Neural cell (in vitro differentiated cells): ENCODE measurements at regions not wholly inside any gene's neighbourhood (a gene's known extent, or its start where the extent isn't known, plus 50 kb on each side); places are given as distances from the start of the nearest gene placed in this dataset.

Source experiments
- H2AFZ ChIP-seq: fragments of 200-600, 300-800 bp; sonication (generic), shearing (Covaris generic); 2 replicates; pipeline ENCODE4 v1.6.0; 2014; ENCODE audit warnings: low read depth, mild to moderate bottlenecking, antibody characterized with exemption, low read length, moderate library complexity
- H3F3A ChIP-seq: fragments of 200-600 bp; shearing (Covaris generic); 2 replicates; pipeline ENCODE4 v1.6.1; 2016; ENCODE audit warnings: mild to moderate bottlenecking, moderate library complexity, mixed read lengths, antibody characterized with exemption, low read length; ENCODE audit not compliant: insufficient read depth, poor library complexity, severe bottlenecking
- H3K27ac ChIP-seq: fragments of 200-600, 300-800 bp; sonication (generic), shearing (Covaris generic); 2 replicates; pipeline ENCODE4 v1.5.1; 2014; ENCODE audit warnings: mild to moderate bottlenecking, low read length, moderate library complexity
- H3K27me3 ChIP-seq: fragments of 300-800, 200-600 bp; sonication (generic), shearing (Covaris generic); 2 replicates; pipeline ENCODE4 v1.6.0; 2014; ENCODE audit warnings: mild to moderate bottlenecking, low read depth, low read length, moderate library complexity; ENCODE audit not compliant: insufficient read depth
- H3K36me3 ChIP-seq: fragments of 300-800, 200-600 bp; sonication (generic), shearing (Covaris generic); 2 replicates; pipeline ENCODE4 v1.5.1; 2014; ENCODE audit warnings: mild to moderate bottlenecking, antibody characterized with exemption, low read length, moderate library complexity; ENCODE audit not compliant: insufficient read depth
- H3K4me2 ChIP-seq: fragments of 300-800, 200-600 bp; sonication (generic), shearing (Covaris generic); 2 replicates; pipeline ENCODE4 v1.6.0; 2014; ENCODE audit warnings: mild to moderate bottlenecking, low read length
- H3K4me3 ChIP-seq: fragments of 300-800, 200-600 bp; sonication (generic), shearing (Covaris generic); 2 replicates; pipeline ENCODE4 v1.5.1; 2014; ENCODE audit warnings: mild to moderate bottlenecking, low read length, moderate library complexity
- H3K79me2 ChIP-seq: fragments of 200-600 bp; shearing (Covaris generic); replicated peaks from 2 replicates; pipeline ENCODE4 v1.6.0; 2014; ENCODE audit warnings: mild to moderate bottlenecking, low read length, moderate library complexity; ENCODE audit not compliant: insufficient read depth
- H3K9ac ChIP-seq: fragments of 300-800, 200-600 bp; sonication (generic), shearing (Covaris generic); 2 replicates; pipeline ENCODE4 v1.6.1; 2016; ENCODE audit warnings: mild to moderate bottlenecking, low read length, mixed read lengths
- H3K9me2 ChIP-seq: fragments of 200-600 bp; shearing (Covaris generic); 2 replicates; pipeline ENCODE4 v1.6.1; 2016; ENCODE audit warnings: mild to moderate bottlenecking, low read length, mixed read lengths; ENCODE audit not compliant: insufficient read depth
- H3K9me3 ChIP-seq: fragments of 200-600, 300-800 bp; sonication (generic), shearing (Covaris generic); 2 replicates; pipeline ENCODE4 v1.6.1; 2016; ENCODE audit warnings: mild to moderate bottlenecking, mixed run types, low read length, moderate library complexity, mixed read lengths
- H4K20me1 ChIP-seq: fragments of 200-600 bp; shearing (Covaris generic); 2 replicates; pipeline ENCODE4 v1.6.1; 2016; ENCODE audit warnings: mild to moderate bottlenecking, mixed run types; ENCODE audit not compliant: insufficient read depth
- EP300 ChIP-seq: fragments of 450-650 bp; conservative IDR thresholded peaks from 2 replicates; pipeline ENCODE4 v1.6.1; 2014; ENCODE audit warnings: antibody characterized with exemption, mild to moderate bottlenecking, moderate library complexity; ENCODE audit not compliant: poor library complexity, severe bottlenecking
- EZH2 ChIP-seq: fragments of 200-600, 300-800 bp; shearing (Covaris generic), sonication (generic); IDR thresholded peaks from 2 replicates; pipeline ENCODE4 v1.6.1; 2014; ENCODE audit warnings: antibody characterized with exemption, low read length, borderline replicate concordance, mild to moderate bottlenecking; ENCODE audit not compliant: insufficient read depth, poor library complexity, severe bottlenecking
- MXI1 ChIP-seq: fragments of 450-650 bp; conservative IDR thresholded peaks from 2 replicates; pipeline ENCODE4 v1.6.1; 2014; ENCODE audit warnings: antibody characterized with exemption, mild to moderate bottlenecking; ENCODE audit not compliant: poor library complexity, severe bottlenecking
- POLR2AphosphoS5 ChIP-seq: IDR thresholded peaks from 2 replicates; pipeline ENCODE4 v1.6.1; 2012
- RAD21 ChIP-seq: fragments of 450-650 bp; conservative IDR thresholded peaks from 2 replicates; pipeline ENCODE4 v1.6.1; 2014; ENCODE audit warnings: antibody characterized with exemption, mild to moderate bottlenecking, moderate library complexity
- SMC3 ChIP-seq: fragments of 450-650 bp; conservative IDR thresholded peaks from 2 replicates; pipeline ENCODE4 v1.6.1; 2014; ENCODE audit warnings: antibody characterized with exemption, mild to moderate bottlenecking, moderate library complexity; ENCODE audit not compliant: poor library complexity
- TAF1 ChIP-seq: IDR thresholded peaks from 2 replicates; pipeline ENCODE4 v1.6.1; 2012; ENCODE audit warnings: low read depth
- TF ChIP-seq, protein P1 (sequence below): fragments of 450-650 bp; IDR thresholded peaks from 2 replicates; pipeline ENCODE4 v1.5.1; 2014; ENCODE audit warnings: antibody characterized with exemption, mild to moderate bottlenecking, moderate library complexity; ENCODE audit not compliant: poor library complexity, severe bottlenecking
- TF ChIP-seq, protein P2 (sequence below): IDR thresholded peaks from 2 replicates; pipeline ENCODE4 v1.6.1; 2012; ENCODE audit warnings: borderline replicate concordance

DNA sequence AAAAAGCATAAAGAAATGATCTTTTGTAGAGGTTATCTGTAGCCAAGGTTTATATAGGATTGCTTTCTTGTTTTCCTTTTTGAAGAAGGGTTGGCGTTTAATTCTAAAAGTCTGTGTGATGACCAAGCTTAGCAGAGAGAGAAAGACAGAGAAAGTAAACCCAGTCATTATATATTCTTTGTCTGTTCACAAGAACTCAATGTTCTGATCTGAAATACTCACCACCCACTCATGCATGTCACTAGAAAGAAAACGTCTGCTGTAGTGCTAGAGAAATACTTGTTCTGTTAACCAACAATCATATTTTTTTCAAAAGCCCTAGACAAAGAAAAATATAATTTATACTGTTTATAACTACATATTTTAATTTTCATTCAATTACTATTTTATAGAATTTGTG, 173.7 kb upstream of the SLITRK5 start:
- no peaks in the 10 kb centered on the region for H4K20me1 ChIP-seq
- no peak for TF ChIP-seq MXI1
- TF ChIP-seq SMC3: no peak
- TF ChIP-seq EP300: no peak
- no peak for TF ChIP-seq TAF1
- no peak for TF ChIP-seq EZH2
- TF ChIP-seq POLR2AphosphoS5: no peak
- TF ChIP-seq, protein P1, sequence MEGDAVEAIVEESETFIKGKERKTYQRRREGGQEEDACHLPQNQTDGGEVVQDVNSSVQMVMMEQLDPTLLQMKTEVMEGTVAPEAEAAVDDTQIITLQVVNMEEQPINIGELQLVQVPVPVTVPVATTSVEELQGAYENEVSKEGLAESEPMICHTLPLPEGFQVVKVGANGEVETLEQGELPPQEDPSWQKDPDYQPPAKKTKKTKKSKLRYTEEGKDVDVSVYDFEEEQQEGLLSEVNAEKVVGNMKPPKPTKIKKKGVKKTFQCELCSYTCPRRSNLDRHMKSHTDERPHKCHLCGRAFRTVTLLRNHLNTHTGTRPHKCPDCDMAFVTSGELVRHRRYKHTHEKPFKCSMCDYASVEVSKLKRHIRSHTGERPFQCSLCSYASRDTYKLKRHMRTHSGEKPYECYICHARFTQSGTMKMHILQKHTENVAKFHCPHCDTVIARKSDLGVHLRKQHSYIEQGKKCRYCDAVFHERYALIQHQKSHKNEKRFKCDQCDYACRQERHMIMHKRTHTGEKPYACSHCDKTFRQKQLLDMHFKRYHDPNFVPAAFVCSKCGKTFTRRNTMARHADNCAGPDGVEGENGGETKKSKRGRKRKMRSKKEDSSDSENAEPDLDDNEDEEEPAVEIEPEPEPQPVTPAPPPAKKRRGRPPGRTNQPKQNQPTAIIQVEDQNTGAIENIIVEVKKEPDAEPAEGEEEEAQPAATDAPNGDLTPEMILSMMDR: no peak
- TF ChIP-seq, protein P2, sequence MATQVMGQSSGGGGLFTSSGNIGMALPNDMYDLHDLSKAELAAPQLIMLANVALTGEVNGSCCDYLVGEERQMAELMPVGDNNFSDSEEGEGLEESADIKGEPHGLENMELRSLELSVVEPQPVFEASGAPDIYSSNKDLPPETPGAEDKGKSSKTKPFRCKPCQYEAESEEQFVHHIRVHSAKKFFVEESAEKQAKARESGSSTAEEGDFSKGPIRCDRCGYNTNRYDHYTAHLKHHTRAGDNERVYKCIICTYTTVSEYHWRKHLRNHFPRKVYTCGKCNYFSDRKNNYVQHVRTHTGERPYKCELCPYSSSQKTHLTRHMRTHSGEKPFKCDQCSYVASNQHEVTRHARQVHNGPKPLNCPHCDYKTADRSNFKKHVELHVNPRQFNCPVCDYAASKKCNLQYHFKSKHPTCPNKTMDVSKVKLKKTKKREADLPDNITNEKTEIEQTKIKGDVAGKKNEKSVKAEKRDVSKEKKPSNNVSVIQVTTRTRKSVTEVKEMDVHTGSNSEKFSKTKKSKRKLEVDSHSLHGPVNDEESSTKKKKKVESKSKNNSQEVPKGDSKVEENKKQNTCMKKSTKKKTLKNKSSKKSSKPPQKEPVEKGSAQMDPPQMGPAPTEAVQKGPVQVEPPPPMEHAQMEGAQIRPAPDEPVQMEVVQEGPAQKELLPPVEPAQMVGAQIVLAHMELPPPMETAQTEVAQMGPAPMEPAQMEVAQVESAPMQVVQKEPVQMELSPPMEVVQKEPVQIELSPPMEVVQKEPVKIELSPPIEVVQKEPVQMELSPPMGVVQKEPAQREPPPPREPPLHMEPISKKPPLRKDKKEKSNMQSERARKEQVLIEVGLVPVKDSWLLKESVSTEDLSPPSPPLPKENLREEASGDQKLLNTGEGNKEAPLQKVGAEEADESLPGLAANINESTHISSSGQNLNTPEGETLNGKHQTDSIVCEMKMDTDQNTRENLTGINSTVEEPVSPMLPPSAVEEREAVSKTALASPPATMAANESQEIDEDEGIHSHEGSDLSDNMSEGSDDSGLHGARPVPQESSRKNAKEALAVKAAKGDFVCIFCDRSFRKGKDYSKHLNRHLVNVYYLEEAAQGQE: no peak
- no peak for TF ChIP-seq RAD21
- H3K9me2 ChIP-seq: no peaks in the 10 kb centered on the region
- no peaks in the 10 kb centered on the region for H3K9me3 ChIP-seq
- no peak overlapping the region for H3K4me2 ChIP-seq
- no peak overlapping the region for H3K4me3 ChIP-seq
- H3K79me2 ChIP-seq: no peaks in the 10 kb centered on the region
- no peaks in the 10 kb centered on the region for H3F3A ChIP-seq
- H2AFZ ChIP-seq: no peak overlapping the region
- H3K27ac ChIP-seq: no peak overlapping the region
- H3K9ac ChIP-seq: no peak overlapping the region
- no peaks in the 10 kb centered on the region for H3K36me3 ChIP-seq
- H3K27me3 ChIP-seq: no peaks in the 10 kb centered on the region

DNA sequence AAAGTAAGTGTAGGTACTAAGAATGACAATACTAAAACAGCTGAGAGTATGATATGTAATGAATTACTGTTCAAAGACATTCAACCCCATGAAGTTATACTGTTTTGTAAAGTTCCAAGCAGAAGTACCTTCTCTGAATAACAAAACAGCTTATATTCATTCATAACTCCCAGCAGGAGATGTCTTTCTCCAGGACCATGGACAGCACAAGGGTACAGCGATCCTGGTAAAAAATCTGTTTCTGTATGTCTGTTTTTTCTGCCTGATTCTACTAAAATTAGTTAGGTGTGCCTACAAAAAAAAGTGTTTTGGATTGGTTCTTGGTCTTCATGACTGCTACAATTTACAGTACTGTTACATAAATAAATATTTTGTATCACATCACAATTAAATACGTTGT, 172.5 kb upstream of the SLITRK5 start:
- Histone ChIP-seq H3K27ac (no peak overlapping the region), H3K27me3 (no peaks in the 10 kb centered on the region), H3K79me2 (no peaks in the 10 kb centered on the region), H3K36me3 (no peaks in the 10 kb centered on the region), H3K9me2 (no peaks in the 10 kb centered on the region), H2AFZ (no peak overlapping the region), H3F3A (no peaks in the 10 kb centered on the region), H3K4me2 (no peak overlapping the region), H3K4me3 (no peak overlapping the region), H3K9me3 (no peaks in the 10 kb centered on the region), H4K20me1 (no peaks in the 10 kb centered on the region), H3K9ac (no peak overlapping the region)
- TF ChIP-seq TAF1 (no peak), RAD21 (no peak)

DNA sequence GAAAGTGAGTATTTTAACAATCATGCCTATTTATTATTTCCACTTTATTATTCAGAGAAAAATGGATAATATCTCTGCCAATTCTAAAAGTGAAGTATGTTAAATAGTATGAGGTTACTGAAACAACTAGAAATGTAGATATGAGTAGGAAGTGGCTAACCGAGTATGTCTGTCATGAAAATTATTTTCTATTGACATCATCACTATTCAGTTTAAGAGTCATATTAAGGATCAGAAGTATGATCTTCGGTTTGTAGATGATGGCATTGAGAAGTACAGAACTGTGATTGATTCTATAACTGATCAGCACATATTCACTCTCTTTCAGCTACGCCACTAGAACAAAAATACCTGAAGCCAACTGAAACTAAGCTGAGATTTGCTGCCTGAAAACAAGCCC, 146.4 kb upstream of the SLITRK5 start:
- Histone ChIP-seq H3K9me3 (no peaks in the 10 kb centered on the region), H3K79me2 (no peaks in the 10 kb centered on the region), H3K4me2 (no peak overlapping the region), H3K9me2 (no peaks in the 10 kb centered on the region), H4K20me1 (no peaks in the 10 kb centered on the region), H2AFZ (no peak overlapping the region), H3K4me3 (no peak overlapping the region), H3K27me3 (no peaks in the 10 kb centered on the region), H3K36me3 (no peaks in the 10 kb centered on the region), H3K9ac (no peak overlapping the region), H3F3A (no peaks in the 10 kb centered on the region), H3K27ac (no peak overlapping the region)
- TF ChIP-seq RAD21 (no peak), POLR2AphosphoS5 (no peak), EZH2 (no peak), SMC3 (no peak), TAF1 (no peak), MXI1 (no peak), EP300 (no peak)
- TF ChIP-seq, protein P1: no peak
- TF ChIP-seq, protein P2: no peak
